Renal cortical epithelial cell (primary cell): ENCODE measurements at regions not wholly inside any gene's neighbourhood (a gene's known extent, or its start where the extent isn't known, plus 50 kb on each side); places are given as distances from the start of the nearest gene placed in this dataset.
A peak's percentile ranks its signal among the peaks of the same experiment; 100 is the strongest.
"Not testable (repeated sequence)": the region's sequence is repeated elsewhere in the genome, so short reads cannot be mapped to it uniquely, and the experiment has no call there.

ENCODE experiments used
- DNase-seq: peaks from one replicate; pipeline ENCODE4 v3.0.0-alpha.2; 2011; ENCODE audit warnings: low read depth

DNA sequence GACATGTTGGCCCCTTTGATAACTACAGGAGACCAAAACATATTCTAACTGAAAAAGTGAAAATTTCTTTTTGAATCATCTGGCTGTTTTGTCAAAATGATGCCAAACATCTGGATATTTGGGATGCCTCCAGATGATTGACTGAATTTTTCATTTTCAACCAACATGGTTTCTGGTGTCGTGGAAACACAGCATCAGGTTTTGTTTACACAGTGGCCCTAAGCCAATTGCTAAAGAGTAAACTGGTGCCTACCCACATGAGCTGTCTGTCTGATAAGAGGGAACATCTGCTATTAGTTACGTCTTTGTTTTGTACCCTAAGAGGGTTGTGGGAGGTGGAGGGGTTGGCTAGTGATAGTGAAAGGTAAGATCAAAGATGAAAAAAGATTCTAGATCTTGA is 204.8 kb downstream of the KCNK2 start:
- DNase-seq = no peak

DNA sequence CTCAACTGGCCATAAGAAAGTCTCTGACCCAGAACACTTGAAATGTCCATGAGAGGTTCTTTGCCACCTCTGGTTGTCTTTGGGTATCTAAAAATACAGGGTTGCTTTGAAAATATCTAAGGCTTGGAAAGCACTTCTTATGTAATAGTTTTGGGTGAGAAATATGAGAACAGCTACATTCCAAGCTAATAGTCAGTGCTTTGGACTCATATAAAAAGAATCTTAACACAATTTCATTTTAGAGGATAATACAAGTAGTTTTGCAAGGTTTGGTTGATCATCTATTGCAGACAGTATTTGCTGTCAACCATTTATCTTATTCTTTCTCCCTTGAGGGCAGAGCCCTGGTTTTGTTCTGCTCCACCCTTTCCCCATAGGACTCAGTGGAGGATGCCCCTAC is 207.5 kb downstream of the KCNK2 start:
- DNase-seq = no peak

DNA sequence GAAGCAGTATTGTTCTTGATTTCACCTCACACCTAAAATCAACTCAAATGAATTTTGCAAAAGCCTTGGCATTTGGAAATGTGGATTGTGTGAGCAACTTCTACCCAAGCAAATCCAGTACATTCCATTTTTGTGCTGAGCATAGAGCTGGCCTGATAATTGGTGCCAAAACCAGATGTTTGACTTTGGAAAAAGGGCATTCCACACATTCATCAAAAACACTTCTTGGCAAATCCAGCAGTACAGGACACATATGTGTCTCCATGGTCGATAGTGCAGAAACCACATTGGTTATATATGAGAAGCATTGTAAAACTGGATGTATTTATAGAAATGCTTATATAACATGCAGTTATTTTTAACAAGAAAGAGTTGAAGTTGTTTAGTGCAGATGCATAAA is 210.4 kb downstream of the KCNK2 start:
- DNase-seq = no peak

- DNase-seq = no peak
Observed at GRCh38 chr1:215306426-215306825, 223.9 kb downstream of the KCNK2 start.

DNA sequence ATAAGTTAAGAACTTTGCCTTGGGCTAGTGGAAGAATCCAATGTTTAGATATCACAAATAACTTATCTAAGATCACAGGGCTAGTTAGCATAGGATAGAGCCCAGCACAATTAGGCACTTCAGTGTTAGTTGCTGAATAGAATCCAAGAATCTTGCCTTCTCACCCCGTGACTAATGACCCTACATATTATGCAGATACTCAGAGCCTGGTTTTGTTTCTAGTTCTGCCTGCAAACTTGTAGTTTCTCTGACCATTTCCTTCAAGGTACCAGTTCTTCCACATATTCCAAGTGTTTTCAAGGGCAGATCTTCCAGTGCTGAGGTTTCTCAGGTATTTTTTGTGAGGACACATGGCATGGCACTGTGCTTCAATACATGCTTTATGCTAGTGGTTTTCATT is 239.3 kb downstream of the KCNK2 start:
- peak; percentile 6 for DNase-seq

GRCh38 chr1:215323992-215324391 is 241.5 kb downstream of the KCNK2 start:
- not testable (repeated sequence) for DNase-seq

DNA sequence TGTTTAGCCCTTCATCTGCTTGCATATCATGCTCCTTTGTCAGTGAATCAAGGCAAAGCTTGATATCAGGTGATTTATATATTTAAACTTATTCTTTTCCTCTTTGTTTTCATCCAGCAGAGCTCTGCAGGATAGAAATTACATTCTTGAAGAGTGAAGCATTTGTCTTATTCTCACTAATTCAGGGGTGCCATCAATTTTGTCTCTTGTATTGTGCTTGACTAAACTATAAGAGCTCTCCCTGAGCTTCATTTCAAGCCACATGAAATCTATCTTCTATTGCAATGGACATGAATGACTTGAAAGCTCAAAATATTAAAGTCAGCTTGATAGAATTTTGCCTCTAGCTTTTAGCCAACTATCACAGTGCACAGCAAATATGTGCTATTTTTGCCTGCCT is 236.7 kb upstream of the KCTD3 start:
- DNase-seq = no peak

DNA sequence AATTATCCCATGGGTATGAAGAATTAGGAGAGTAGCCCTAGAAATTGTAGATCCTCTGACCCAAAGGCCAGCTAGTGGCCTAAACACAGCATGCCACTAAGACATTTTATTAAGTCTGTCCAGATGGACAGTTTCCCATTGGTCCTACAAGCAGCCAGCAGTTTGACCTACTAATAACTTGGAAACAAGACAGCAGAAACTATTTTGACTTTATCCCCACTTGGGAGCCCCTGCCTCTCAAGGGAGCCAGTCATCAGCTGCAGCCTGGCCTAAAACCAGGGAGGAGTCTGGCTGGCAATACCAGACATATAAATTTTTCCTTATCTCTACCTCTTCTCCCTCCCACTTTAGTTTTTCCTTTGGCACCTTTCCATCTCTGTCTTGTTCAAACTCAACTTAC is 222.6 kb upstream of the KCTD3 start:
- DNase-seq = no peak

- DNase-seq = no peak
Observed at GRCh38 chr1:215345208-215345607, 221.9 kb upstream of the KCTD3 start.

DNA sequence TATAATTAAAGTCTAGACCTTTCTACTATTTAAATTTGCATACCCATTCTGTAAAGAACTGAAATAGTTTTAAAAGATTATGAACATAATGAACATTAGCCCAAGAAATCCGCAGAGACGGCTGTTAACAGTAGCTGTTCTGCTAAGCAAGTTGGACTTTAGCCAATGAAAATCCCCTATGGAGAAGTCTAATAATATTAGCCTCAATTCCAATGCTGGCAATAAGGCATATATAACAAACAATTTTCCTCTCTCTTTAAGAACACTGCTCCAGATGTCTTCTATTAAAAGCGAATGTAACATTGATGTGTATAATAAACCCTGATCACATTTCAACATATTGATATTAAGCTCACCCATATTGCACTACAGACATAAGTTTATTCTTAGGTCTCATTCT is 221.3 kb upstream of the KCTD3 start:
- DNase-seq = no peak

- no peak for DNase-seq
Observed at GRCh38 chr1:215357901-215358300, 209.2 kb upstream of the KCTD3 start.

GRCh38 chr1:215358356-215358755 is 208.7 kb upstream of the KCTD3 start:
- no peak for DNase-seq

- DNase-seq = no peak
Observed at GRCh38 chr1:215360031-215360430, 207.1 kb upstream of the KCTD3 start.

DNA sequence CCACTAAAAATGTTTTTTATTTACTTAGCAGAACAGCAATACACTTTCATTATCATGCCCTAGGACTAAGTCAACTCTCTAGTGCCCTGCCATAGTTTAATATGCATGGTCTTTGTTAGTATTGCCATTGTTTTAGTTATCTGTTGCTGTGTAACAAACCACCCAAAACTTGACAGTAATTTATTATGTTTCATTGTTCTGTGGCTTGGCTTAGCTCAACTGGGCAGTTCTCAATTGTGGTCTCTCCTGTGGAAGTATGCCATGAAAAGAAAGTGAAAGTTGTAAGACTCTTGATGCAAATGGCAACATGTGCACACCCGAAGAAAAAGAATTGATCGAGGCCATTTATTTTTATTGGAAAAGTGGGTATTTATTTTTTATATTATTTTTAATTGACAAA is 206.3 kb upstream of the KCTD3 start:
- peak; percentile 18 for DNase-seq

GRCh38 chr1:215375381-215375780 is 191.7 kb upstream of the KCTD3 start:
- no peak for DNase-seq

GRCh38 chr1:215376544-215377264 is 190.4 kb upstream of the KCTD3 start:
- no peak for DNase-seq

- no peak for DNase-seq
Observed at GRCh38 chr1:215377746-215378145, 189.4 kb upstream of the KCTD3 start.

DNA sequence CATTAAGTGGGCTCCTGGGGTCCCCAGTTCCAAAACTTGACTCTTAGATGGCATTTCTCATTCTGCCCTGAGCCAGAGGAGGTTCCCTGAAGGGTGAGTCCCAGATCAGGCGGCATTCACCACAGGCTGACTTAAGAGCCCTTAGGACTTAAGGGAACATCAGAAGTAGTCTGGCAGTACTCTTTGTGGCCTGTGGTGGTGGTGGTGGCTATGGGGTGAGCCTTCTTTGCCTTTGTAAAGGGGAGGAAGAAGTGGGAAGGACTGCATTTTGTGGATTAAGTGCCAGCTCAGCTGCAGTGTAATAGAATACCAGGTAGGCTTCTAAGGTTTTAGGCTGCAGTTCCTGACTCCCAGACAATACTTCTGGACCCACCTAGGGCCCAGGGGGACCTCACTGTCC is 186.5 kb upstream of the KCTD3 start:
- no peak for DNase-seq

- DNase-seq = no peak
Observed at GRCh38 chr1:215393476-215393875, 173.6 kb upstream of the KCTD3 start.

GRCh38 chr1:215394084-215394991 is 172.8 kb upstream of the KCTD3 start:
- DNase-seq = no peak

GRCh38 chr1:215397106-215397505 is 170.0 kb upstream of the KCTD3 start:
- no peak for DNase-seq

DNA sequence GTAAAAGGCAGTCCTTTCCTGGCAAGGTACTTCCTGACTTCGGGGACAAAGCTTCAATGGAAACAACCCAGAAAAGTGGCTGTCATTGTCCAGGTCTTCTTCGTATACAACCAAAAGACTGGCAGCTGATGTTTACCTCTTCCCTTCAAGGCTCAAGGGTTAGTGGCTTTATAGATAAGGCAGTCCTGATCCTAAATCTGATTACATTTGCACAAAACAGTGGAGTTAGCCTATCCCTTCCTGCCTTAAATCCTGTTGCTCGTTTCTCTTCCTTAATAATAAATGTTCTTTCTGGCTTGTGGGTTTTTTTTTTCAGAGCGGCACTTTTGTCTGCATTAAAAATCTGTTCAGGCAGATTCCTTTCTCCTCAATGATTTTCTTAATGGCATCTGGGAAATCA is 169.3 kb upstream of the KCTD3 start:
- no peak for DNase-seq

DNA sequence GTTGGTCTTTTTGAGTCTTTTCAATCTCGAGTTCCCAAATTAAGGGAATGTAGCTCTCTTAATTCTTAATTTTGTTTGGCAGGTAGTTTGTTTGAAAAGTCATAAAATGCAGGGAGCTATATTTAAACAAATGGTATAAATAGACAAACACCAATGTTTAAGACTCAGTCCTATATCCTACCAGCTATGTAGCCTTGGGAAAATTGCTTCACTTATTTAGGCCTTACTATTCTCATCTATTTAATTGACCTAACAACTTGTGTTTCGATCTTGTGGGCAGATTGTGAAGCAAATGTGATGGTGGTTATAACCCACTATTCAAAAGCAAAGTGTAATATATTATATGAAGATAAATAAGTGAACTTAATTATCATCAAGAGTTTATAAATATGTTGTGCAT is 167.3 kb upstream of the KCTD3 start:
- no peak for DNase-seq
